ENCODE measurements at regions not wholly inside any gene's neighbourhood (a gene's known extent, or its start where the extent isn't known, plus 50 kb on each side); places are given as distances from the start of the nearest gene placed in this dataset.

DNA sequence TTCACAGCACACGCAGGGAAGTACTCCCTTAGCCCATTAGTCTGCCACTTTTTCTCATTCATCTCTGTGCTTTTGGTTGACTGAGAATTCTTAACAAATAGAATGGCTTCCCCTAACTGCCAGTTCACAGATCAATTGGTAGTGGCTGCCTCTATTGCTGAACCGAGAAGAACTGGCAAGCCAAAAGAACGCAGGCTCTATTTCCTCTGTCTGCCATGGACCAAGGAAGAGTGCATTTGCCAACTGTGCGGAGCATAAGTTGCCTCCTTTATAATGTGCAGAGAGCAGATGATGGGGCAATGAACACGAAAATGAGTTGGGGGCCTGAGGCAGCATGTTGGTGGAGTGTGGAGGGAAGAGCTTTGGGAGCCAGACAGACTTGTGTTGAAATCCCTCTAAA, 483.1 kb upstream of the CAMK1G start:
- H3K4me1 ChIP-seq (ENCODE audit: insufficient read depth, low read length) = no peaks in the 10 kb centered on the region
- H3K9me3 ChIP-seq (ENCODE audit: insufficient read depth, low read length, severe bottlenecking) = no peaks in the 10 kb centered on the region
- H3K4me3 ChIP-seq (ENCODE audit: low read depth in 1 of 2, low read length in 2 of 2) = no peak overlapping the region
- H3K27ac ChIP-seq (ENCODE audit: low read length) = no peak overlapping the region
- DNase-seq (no peak), ATAC-seq (ENCODE audit: insufficient read depth, low read depth) (no peak)
- H3K4me2 ChIP-seq (ENCODE audit: insufficient read depth, low read length) = no peak overlapping the region
- no peak overlapping the region for H2AFZ ChIP-seq (ENCODE audit: low read depth, low read length)
- no peak for TF ChIP-seq EZH2 (IDR thresholded peaks at IDR 0.05; ENCODE audit: borderline replicate concordance, low read depth, low read length, severe bottlenecking)
- TF ChIP-seq, protein P1, sequence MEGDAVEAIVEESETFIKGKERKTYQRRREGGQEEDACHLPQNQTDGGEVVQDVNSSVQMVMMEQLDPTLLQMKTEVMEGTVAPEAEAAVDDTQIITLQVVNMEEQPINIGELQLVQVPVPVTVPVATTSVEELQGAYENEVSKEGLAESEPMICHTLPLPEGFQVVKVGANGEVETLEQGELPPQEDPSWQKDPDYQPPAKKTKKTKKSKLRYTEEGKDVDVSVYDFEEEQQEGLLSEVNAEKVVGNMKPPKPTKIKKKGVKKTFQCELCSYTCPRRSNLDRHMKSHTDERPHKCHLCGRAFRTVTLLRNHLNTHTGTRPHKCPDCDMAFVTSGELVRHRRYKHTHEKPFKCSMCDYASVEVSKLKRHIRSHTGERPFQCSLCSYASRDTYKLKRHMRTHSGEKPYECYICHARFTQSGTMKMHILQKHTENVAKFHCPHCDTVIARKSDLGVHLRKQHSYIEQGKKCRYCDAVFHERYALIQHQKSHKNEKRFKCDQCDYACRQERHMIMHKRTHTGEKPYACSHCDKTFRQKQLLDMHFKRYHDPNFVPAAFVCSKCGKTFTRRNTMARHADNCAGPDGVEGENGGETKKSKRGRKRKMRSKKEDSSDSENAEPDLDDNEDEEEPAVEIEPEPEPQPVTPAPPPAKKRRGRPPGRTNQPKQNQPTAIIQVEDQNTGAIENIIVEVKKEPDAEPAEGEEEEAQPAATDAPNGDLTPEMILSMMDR (IDR thresholded peaks at IDR 0.05; ENCODE audit: borderline replicate concordance, extremely low read depth, low read length, poor library complexity, severe bottlenecking) = no peak
- no peaks in the 10 kb centered on the region for H3K79me2 ChIP-seq (ENCODE audit: insufficient read depth, low read length)
- no peak overlapping the region for H3K9ac ChIP-seq (ENCODE audit: low read depth, low read length)
- peaks cover 6% of the 10 kb centered on the region for H3K27me3 ChIP-seq (ENCODE audit: insufficient read depth, low read length, poor library complexity)
- no peaks in the 10 kb centered on the region for H3K36me3 ChIP-seq (ENCODE audit: insufficient read depth, low read length)
- no peaks in the 10 kb centered on the region for H4K20me1 ChIP-seq (ENCODE audit: insufficient read depth, low read length)

DNA sequence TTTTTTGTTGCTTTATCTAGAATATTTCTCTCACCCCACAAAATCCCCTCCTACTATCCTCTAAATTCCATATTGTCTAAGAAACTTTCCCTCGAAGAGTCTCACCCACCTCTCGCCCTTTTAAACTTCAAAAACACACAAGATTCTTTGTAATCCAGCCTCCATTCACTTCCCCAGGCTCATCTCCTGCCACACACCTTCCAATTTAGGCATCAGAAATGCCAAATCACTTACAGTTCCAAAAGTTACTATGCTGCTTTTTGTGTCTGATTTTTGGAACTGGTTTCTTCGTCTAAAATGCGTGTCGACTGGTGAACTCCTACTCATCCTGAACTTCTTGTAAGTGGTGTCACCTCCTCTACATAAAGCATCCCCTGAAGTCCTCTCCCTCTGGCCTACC, 482.4 kb upstream of the CAMK1G start:
- Histone ChIP-seq H3K4me2 (ENCODE audit: insufficient read depth, low read length) (no peak overlapping the region), H2AFZ (ENCODE audit: low read depth, low read length) (no peak overlapping the region), H3K79me2 (ENCODE audit: insufficient read depth, low read length) (no peaks in the 10 kb centered on the region), H3K4me1 (ENCODE audit: insufficient read depth, low read length) (no peaks in the 10 kb centered on the region), H3K4me3 (ENCODE audit: low read depth in 1 of 2, low read length in 2 of 2) (no peak overlapping the region), H3K9me3 (ENCODE audit: insufficient read depth, low read length, severe bottlenecking) (no peaks in the 10 kb centered on the region), H3K9ac (ENCODE audit: low read depth, low read length) (no peak overlapping the region), H3K27ac (ENCODE audit: low read length) (no peak overlapping the region), H3K36me3 (ENCODE audit: insufficient read depth, low read length) (no peaks in the 10 kb centered on the region), H3K27me3 (ENCODE audit: insufficient read depth, low read length, poor library complexity) (peaks cover 10% of the 10 kb centered on the region), H4K20me1 (ENCODE audit: insufficient read depth, low read length) (no peaks in the 10 kb centered on the region)
- TF ChIP-seq, protein P1 (IDR thresholded peaks at IDR 0.05; ENCODE audit: borderline replicate concordance, extremely low read depth, low read length, poor library complexity, severe bottlenecking) = no peak
- TF ChIP-seq EZH2 (IDR thresholded peaks at IDR 0.05; ENCODE audit: borderline replicate concordance, low read depth, low read length, severe bottlenecking) = no peak
- no peak for ATAC-seq (ENCODE audit: insufficient read depth, low read depth)
- DNase-seq = no peak

DNA sequence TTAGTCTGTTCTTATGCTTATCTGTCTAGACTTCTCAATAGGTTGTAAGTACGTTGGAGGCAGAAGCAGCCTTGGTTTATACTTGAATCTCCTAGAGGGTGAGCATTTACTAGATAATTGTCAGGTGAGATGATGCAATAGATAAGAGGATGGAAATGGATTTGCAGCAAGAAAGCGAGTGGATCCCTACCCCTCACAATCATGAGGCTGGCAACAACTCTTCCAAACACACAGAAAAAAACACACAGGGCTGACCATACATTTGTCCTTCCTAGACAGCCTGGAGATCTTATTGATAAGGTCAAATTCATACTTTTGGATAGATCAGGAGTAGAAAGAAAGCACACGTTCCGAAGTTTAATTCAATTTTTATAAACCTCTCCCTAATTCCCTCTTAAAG, 481.4 kb upstream of the CAMK1G start:
- DNase-seq (no peak), ATAC-seq (ENCODE audit: insufficient read depth, low read depth) (no peak)
- no peaks in the 10 kb centered on the region for H4K20me1 ChIP-seq (ENCODE audit: insufficient read depth, low read length)
- H3K4me2 ChIP-seq (ENCODE audit: insufficient read depth, low read length) = no peak overlapping the region
- peaks cover 10% of the 10 kb centered on the region for H3K27me3 ChIP-seq (ENCODE audit: insufficient read depth, low read length, poor library complexity)
- no peaks in the 10 kb centered on the region for H3K36me3 ChIP-seq (ENCODE audit: insufficient read depth, low read length)
- no peaks in the 10 kb centered on the region for H3K79me2 ChIP-seq (ENCODE audit: insufficient read depth, low read length)
- TF ChIP-seq, protein P1 (IDR thresholded peaks at IDR 0.05; ENCODE audit: borderline replicate concordance, extremely low read depth, low read length, poor library complexity, severe bottlenecking) = no peak
- TF ChIP-seq EZH2 (IDR thresholded peaks at IDR 0.05; ENCODE audit: borderline replicate concordance, low read depth, low read length, severe bottlenecking) = no peak
- no peaks in the 10 kb centered on the region for H3K4me1 ChIP-seq (ENCODE audit: insufficient read depth, low read length)
- no peak overlapping the region for H3K4me3 ChIP-seq (ENCODE audit: low read depth in 1 of 2, low read length in 2 of 2)
- H3K9ac ChIP-seq (ENCODE audit: low read depth, low read length) = no peak overlapping the region
- H3K9me3 ChIP-seq (ENCODE audit: insufficient read depth, low read length, severe bottlenecking) = no peaks in the 10 kb centered on the region
- no peak overlapping the region for H2AFZ ChIP-seq (ENCODE audit: low read depth, low read length)
- no peak overlapping the region for H3K27ac ChIP-seq (ENCODE audit: low read length)

DNA sequence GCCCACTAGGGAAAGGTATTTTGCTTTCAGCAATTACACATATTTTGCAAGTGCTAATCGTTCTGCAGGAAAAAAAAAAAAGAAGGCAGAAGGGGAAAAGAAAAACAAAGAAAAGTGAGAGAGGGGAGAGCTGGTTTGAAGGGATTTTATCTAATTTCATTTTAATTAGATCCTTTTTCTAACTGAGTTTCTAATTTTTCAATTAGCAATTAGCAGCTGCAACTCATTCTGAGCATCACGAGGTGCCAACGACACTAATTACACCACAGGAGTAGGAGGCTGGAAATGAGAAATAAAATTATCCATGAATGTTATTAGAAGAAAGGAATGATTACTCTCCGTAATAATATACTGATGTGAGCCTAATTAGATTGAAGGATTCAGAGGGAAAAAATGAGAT, 481.0 kb upstream of the CAMK1G start:
- Histone ChIP-seq H2AFZ (ENCODE audit: low read depth, low read length) (no peak overlapping the region), H3K9me3 (ENCODE audit: insufficient read depth, low read length, severe bottlenecking) (no peaks in the 10 kb centered on the region), H3K4me3 (ENCODE audit: low read depth in 1 of 2, low read length in 2 of 2) (no peak overlapping the region), H3K36me3 (ENCODE audit: insufficient read depth, low read length) (no peaks in the 10 kb centered on the region), H3K27me3 (ENCODE audit: insufficient read depth, low read length, poor library complexity) (peaks cover 10% of the 10 kb centered on the region), H3K27ac (ENCODE audit: low read length) (no peak overlapping the region), H3K4me1 (ENCODE audit: insufficient read depth, low read length) (no peaks in the 10 kb centered on the region), H4K20me1 (ENCODE audit: insufficient read depth, low read length) (no peaks in the 10 kb centered on the region), H3K79me2 (ENCODE audit: insufficient read depth, low read length) (no peaks in the 10 kb centered on the region), H3K9ac (ENCODE audit: low read depth, low read length) (no peak overlapping the region), H3K4me2 (ENCODE audit: insufficient read depth, low read length) (no peak overlapping the region)
- DNase-seq (no peak), ATAC-seq (ENCODE audit: insufficient read depth, low read depth) (no peak)
- TF ChIP-seq, protein P1 (IDR thresholded peaks at IDR 0.05; ENCODE audit: borderline replicate concordance, extremely low read depth, low read length, poor library complexity, severe bottlenecking) = no peak
- no peak for TF ChIP-seq EZH2 (IDR thresholded peaks at IDR 0.05; ENCODE audit: borderline replicate concordance, low read depth, low read length, severe bottlenecking)

Measured in DND-41 (cell line).